ENCODE measurements at regions not wholly inside any gene's neighbourhood (a gene's known extent, or its start where the extent isn't known, plus 50 kb on each side); places are given as distances from the start of the nearest gene placed in this dataset.

- TF ChIP-seq CTCF (conservative IDR thresholded peaks at IDR 0.05; ENCODE audit: low read depth in 2 of 2) (no peak), POLR2AphosphoS5 (IDR thresholded peaks at IDR 0.05; ENCODE audit: low read depth) (no peak), REST (IDR thresholded peaks at IDR 0.05; ENCODE audit: unreplicated experiment) (no peak), EZH2phosphoT487 (IDR thresholded peaks at IDR 0.05; ENCODE audit: unreplicated experiment) (no peak), EZH2 (IDR thresholded peaks at IDR 0.05; ENCODE audit: low read depth, unreplicated experiment) (no peak), JUNB (IDR thresholded peaks at IDR 0.05; ENCODE audit: unreplicated experiment) (no peak), ETS1 (IDR thresholded peaks at IDR 0.05) (no peak), ZNF114 (CRISPR knock-in tag; IDR thresholded peaks at IDR 0.05) (no peak)
These were observed 883.0 kb upstream of the FLRT2 start for GRCh38 chr14:84646786-84647500.

All from GM23338 (cell line).